ENCODE measurements at regions not wholly inside any gene's neighbourhood (a gene's known extent, or its start where the extent isn't known, plus 50 kb on each side); places are given as distances from the start of the nearest gene placed in this dataset.

DNA sequence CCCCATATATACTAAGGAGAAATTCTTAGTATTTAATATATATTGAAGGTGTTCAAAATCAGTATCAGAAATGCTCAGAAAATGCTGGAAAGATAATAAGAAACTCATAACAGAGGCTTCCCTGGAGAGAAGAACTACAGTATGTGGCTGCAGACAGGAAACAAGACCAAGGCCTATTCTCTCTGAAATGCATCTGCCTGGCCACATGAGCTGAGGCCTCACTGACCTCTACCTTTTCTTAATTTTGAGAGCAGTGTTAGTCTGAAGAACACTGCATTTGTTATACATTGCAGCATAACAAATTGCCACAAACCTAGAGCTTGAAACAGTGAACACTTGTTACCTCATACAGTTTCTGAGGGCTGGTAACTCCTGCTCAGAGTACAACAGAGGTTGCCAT, 133.4 kb upstream of the SPEF2 start:
- TF ChIP-seq, protein P1, sequence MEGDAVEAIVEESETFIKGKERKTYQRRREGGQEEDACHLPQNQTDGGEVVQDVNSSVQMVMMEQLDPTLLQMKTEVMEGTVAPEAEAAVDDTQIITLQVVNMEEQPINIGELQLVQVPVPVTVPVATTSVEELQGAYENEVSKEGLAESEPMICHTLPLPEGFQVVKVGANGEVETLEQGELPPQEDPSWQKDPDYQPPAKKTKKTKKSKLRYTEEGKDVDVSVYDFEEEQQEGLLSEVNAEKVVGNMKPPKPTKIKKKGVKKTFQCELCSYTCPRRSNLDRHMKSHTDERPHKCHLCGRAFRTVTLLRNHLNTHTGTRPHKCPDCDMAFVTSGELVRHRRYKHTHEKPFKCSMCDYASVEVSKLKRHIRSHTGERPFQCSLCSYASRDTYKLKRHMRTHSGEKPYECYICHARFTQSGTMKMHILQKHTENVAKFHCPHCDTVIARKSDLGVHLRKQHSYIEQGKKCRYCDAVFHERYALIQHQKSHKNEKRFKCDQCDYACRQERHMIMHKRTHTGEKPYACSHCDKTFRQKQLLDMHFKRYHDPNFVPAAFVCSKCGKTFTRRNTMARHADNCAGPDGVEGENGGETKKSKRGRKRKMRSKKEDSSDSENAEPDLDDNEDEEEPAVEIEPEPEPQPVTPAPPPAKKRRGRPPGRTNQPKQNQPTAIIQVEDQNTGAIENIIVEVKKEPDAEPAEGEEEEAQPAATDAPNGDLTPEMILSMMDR (IDR thresholded peaks at IDR 0.05): no peak
- TF ChIP-seq POLR2A (IDR thresholded peaks at IDR 0.05): no peak
